ENCODE measurements at regions not wholly inside any gene's neighbourhood (a gene's known extent, or its start where the extent isn't known, plus 50 kb on each side); places are given as distances from the start of the nearest gene placed in this dataset.

DNA sequence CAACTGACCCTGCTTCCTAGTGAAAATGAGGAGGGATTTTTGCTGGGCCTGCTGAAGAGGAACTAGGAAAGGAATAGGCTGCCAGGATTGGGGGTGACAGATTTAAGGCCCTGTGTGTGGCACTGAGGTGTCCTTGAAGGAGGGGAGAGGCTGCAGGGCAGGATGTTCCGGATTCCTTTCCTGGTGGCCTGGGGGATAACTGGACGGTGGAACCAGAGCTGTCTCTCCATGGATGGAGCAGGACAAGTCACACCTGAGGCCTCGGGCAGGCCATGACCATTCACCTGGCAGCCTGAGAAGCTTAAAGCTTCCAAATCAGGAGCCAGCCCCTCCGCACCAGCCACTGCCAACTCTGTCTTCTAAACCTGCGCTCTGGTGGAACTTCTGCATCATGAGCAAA, 56.0 kb upstream of the SLC22A23 start:
- ATAC-seq (replicated peaks) = no peak
- DNase-seq = no peak
- Mint-ChIP-seq H3K27ac (no peak overlapping the region), H3K27me3 (peaks cover 33 to 51% of the 10 kb centered on the region in 2 donors), H3K4me3 (no peak overlapping the region), H3K9me3 (no peaks in the 10 kb centered on the region), H3K36me3 (ENCODE audit: insufficient read depth) (no peaks in the 10 kb centered on the region), H3K4me1 (ENCODE audit: low read depth in 2 of 2) (no peaks in the 10 kb centered on the region)

DNA sequence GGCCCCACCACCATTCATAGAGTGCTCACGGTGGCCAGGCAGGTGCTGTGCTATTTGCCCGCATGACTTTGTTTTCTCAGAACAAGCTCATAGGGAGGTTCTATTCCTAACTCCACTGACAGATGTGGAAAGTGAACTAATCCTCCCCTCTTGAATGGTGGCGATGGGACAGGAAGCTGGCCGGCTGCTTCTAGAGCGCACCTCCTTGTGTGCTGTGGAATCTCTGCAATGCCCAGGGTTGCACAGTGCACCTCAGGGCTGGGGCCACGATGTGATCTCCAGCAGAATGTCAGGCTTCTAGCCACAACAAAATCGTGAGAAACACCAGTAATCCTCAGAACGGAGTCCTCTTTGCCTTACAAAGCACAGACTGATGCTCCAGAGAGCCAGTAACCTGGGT, 53.8 kb upstream of the SLC22A23 start:
- no peak for ATAC-seq (replicated peaks)
- Mint-ChIP-seq H3K27me3 (peaks cover 40 to 58% of the 10 kb centered on the region in 2 donors), H3K4me1 (ENCODE audit: low read depth in 2 of 2) (no peaks in the 10 kb centered on the region), H3K36me3 (ENCODE audit: insufficient read depth) (no peaks in the 10 kb centered on the region), H3K27ac (no peak overlapping the region), H3K4me3 (no peak overlapping the region), H3K9me3 (no peaks in the 10 kb centered on the region)
- no peak for DNase-seq

DNA sequence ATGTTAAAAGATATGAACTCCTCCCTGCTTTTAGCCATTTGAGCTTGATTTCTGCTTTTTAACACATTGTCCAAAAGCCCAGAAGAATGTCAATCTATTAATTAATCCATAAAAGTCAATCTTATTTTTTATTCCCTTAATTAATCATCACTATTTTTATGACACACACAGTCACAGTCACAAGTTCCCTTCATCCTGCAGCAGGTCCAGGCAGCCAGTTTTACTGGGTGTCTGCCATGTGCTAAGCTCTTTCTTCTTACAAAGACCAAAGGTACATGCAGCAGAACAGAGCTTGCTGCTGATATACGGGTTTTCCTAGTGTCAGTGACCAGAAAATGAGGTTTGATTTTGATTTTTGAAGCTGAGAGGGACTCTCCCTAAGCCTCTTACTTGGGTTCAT, 53.3 kb upstream of the SLC22A23 start:
- peaks cover 40 to 60% of the 10 kb centered on the region in 2 donors for H3K27me3 Mint-ChIP-seq
- DNase-seq (no peak), ATAC-seq (replicated peaks) (no peak)
- H3K9me3 Mint-ChIP-seq = no peaks in the 10 kb centered on the region
- no peaks in the 10 kb centered on the region for H3K36me3 Mint-ChIP-seq (ENCODE audit: insufficient read depth)
- H3K4me3 Mint-ChIP-seq = no peak overlapping the region
- no peaks in the 10 kb centered on the region for H3K4me1 Mint-ChIP-seq (ENCODE audit: low read depth in 2 of 2)
- no peak overlapping the region for H3K27ac Mint-ChIP-seq

DNA sequence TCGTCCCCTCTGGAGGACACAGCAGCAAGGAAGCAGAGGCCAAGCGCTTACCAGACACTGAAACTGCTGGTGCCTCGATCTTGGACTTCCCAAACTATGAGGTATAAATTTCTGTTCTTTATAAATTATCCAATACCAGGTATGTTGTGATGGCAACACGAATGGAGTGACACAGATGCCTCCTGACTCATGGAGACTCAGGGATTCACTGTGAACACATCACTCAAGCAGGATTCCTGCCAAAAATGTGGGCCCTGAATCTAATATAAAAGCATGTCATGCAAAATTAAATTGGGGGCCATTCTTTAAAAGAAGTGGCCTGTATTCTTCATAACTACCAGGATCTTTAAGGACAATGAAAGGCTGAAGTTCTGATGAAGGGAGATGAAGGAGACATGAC, 52.5 kb upstream of the SLC22A23 start:
- Mint-ChIP-seq H3K4me3 (no peak overlapping the region), H3K4me1 (ENCODE audit: low read depth in 2 of 2) (no peaks in the 10 kb centered on the region), H3K27me3 (peaks cover 37 to 60% of the 10 kb centered on the region in 2 donors), H3K9me3 (peaks cover 0 to 3% of the 10 kb centered on the region in 2 donors), H3K27ac (no peak overlapping the region), H3K36me3 (ENCODE audit: insufficient read depth) (no peaks in the 10 kb centered on the region)
- DNase-seq = no peak
- no peak for ATAC-seq (replicated peaks)

GRCh38 chr6:3506751-3507383, 50.0 kb upstream of the SLC22A23 start:
- DNase-seq = no peak
- no peak overlapping the region for H3K4me3 Mint-ChIP-seq
- H3K4me1 Mint-ChIP-seq (ENCODE audit: low read depth in 2 of 2) = no peaks in the 10 kb centered on the region
- H3K36me3 Mint-ChIP-seq (ENCODE audit: insufficient read depth) = no peaks in the 10 kb centered on the region
- H3K9me3 Mint-ChIP-seq = peaks cover 0 to 3% of the 10 kb centered on the region in 2 donors
- ATAC-seq (replicated peaks) = no peak
- peaks cover 29 to 58% of the 10 kb centered on the region in 2 donors for H3K27me3 Mint-ChIP-seq
- H3K27ac Mint-ChIP-seq = no peak overlapping the region

All from effector memory CD8-positive, alpha-beta T cell (primary cell).